ENCODE measurements at regions not wholly inside any gene's neighbourhood (a gene's known extent, or its start where the extent isn't known, plus 50 kb on each side); places are given as distances from the start of the nearest gene placed in this dataset.

DNA sequence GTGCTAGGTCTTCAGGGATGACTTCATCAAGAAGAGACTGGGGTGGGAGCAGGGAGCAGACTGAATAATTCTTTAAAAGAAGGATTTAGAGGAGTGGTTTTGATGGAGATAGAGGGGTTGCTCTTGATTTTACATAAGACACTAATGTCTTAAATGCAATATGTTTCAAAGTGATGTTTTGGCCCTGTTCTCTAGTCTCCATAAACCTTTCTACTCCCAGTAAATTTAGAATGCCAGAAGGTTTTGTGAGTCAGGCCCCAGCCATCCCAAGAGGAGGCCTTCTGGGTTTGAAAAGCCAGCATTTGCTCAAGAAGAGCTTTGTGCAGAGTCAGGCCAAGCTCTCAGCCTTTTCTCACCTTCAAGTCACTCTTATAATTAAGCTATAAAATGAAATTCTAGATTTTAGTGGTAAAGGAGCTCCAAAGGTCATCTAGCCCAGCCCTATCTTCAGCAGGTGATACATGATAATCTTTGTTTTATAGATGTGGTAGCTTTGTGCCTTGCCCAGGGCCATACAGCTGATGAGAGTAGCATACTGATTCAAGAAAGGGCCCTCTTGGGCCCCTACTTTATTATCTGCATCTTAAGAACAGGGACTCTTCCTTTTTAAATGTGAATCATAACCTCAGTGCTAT, 122.8 kb upstream of the MTNR1B start (continued):
- TF ChIP-seq ZNF430 (CRISPR knock-in tag; IDR thresholded peaks at IDR 0.05) = no peak
- no peak for TF ChIP-seq ZNF530 (CRISPR knock-in tag; IDR thresholded peaks at IDR 0.05; ENCODE audit: low read depth)
- TF ChIP-seq, protein P1, sequence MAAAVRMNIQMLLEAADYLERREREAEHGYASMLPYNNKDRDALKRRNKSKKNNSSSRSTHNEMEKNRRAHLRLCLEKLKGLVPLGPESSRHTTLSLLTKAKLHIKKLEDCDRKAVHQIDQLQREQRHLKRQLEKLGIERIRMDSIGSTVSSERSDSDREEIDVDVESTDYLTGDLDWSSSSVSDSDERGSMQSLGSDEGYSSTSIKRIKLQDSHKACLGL (CRISPR knock-in tag; IDR thresholded peaks at IDR 0.05) = no peak
- TF ChIP-seq, protein P2, sequence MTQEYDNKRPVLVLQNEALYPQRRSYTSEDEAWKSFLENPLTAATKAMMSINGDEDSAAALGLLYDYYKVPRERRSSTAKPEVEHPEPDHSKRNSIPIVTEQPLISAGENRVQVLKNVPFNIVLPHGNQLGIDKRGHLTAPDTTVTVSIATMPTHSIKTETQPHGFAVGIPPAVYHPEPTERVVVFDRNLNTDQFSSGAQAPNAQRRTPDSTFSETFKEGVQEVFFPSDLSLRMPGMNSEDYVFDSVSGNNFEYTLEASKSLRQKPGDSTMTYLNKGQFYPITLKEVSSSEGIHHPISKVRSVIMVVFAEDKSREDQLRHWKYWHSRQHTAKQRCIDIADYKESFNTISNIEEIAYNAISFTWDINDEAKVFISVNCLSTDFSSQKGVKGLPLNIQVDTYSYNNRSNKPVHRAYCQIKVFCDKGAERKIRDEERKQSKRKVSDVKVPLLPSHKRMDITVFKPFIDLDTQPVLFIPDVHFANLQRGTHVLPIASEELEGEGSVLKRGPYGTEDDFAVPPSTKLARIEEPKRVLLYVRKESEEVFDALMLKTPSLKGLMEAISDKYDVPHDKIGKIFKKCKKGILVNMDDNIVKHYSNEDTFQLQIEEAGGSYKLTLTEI (CRISPR knock-in tag; conservative IDR thresholded peaks at IDR 0.05) = no peak
- no peak for TF ChIP-seq TCF12 (IDR thresholded peaks at IDR 0.05)
- TF ChIP-seq TCF12 (CRISPR knock-in tag; IDR thresholded peaks at IDR 0.05) = no peak
- TF ChIP-seq MATR3 (CRISPR knock-in tag; IDR thresholded peaks at IDR 0.05) = no peak
- no peak for TF ChIP-seq SMYD3 (CRISPR knock-in tag; IDR thresholded peaks at IDR 0.05)
- no peak for TF ChIP-seq ZNF766 (CRISPR knock-in tag; IDR thresholded peaks at IDR 0.05; ENCODE audit: borderline replicate concordance)
- TF ChIP-seq, protein P3, sequence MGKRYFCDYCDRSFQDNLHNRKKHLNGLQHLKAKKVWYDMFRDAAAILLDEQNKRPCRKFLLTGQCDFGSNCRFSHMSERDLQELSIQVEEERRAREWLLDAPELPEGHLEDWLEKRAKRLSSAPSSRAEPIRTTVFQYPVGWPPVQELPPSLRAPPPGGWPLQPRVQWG (CRISPR knock-in tag; IDR thresholded peaks at IDR 0.05; ENCODE audit: borderline replicate concordance, low read depth) = no peak

DNA sequence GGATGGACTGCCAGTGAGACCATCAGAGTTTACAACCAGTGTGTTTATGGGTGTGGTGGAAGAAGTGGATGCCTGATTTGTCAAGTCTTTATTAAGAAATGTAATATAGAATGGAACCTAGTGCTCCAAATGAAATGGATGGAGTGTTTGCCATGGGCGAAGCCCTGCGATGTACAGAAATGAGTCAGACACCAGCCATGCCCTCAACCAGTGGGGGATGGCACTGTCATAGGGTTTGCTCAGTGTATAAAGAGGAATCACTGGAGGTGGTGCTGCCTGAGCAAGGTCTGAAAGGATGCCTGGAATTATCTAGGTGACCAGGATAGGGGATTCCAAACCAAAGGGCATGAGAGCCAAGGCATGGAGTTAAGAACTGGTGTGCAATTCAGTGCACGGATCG, 120.9 kb upstream of the MTNR1B start:
- H3K4me3 ChIP-seq (replicated peaks in 1 of 3; ENCODE audit: insufficient read depth in 1 of 3, low read depth in 2 of 3, low read length in 3 of 3) = no peak overlapping the region
- no peaks in the 10 kb centered on the region for H4K20me1 ChIP-seq (ENCODE audit: insufficient read depth, low read length)
- no peak overlapping the region for H3K27ac ChIP-seq (ENCODE audit: extremely low read length, insufficient read depth, low read length)
- no peak for FAIRE-seq
- WGBS (ENCODE audit: low lambda C conversion rate) = 31% methylated on average over 4 of the region's 4 CpGs
- H3K36me3 ChIP-seq (replicated peaks in 1 of 2; ENCODE audit: control insufficient read depth in 1 of 2, insufficient read depth in 2 of 2, low read length in 2 of 2) = no peaks in the 10 kb centered on the region
- no peak for DNase-seq (ENCODE audit: low spot score)
- H3K9me3 ChIP-seq (ENCODE audit: low read length) = no peaks in the 10 kb centered on the region
- no TSS peak for BruUV-seq (replicated peaks)
- no peaks in the 10 kb centered on the region for H3K27me3 ChIP-seq (ENCODE audit: control insufficient read depth in 1 of 2, insufficient read depth in 2 of 2, low read length in 2 of 2)
- H3K4me1 ChIP-seq (ENCODE audit: insufficient read depth, low read length) = peaks cover 6% of the 10 kb centered on the region; the same call in 1 of the 2 replicates
- CTCF ChIA-PET (ENCODE audit: low intra/inter-chr PET ratio, low total read pairs) = no interaction called here
- in situ Hi-C loops (cut with HindIII; ENCODE audit: extremely low pct_ligation_motif_present, low pct_unique_long_range_greater_than_20kb) = no loop called here
- no peak overlapping the region for H2AFZ ChIP-seq (ENCODE audit: low read length)
- POLR2A ChIA-PET = no interaction called here
- intact Hi-C loops (cut with micrococcal nuclease; ENCODE audit: unreplicated experiment) = no loop called here
- no peak for ATAC-seq
- H3K4me2 ChIP-seq (ENCODE audit: low read depth, low read length) = no peak overlapping the region
- H3K9ac ChIP-seq (ENCODE audit: insufficient read depth, low read depth, low read length) = no peak overlapping the region
- no peaks in the 10 kb centered on the region for H3K79me2 ChIP-seq (ENCODE audit: insufficient read depth, low read length)
- TF ChIP-seq ZNF616 (CRISPR knock-in tag; IDR thresholded peaks at IDR 0.05; ENCODE audit: low read depth) = no peak
- TF ChIP-seq ZNF891 (CRISPR knock-in tag; IDR thresholded peaks at IDR 0.05) = no peak
- no peak for TF ChIP-seq ZNF569 (CRISPR knock-in tag; IDR thresholded peaks at IDR 0.05; ENCODE audit: borderline replicate concordance)
- TF ChIP-seq, protein P4, sequence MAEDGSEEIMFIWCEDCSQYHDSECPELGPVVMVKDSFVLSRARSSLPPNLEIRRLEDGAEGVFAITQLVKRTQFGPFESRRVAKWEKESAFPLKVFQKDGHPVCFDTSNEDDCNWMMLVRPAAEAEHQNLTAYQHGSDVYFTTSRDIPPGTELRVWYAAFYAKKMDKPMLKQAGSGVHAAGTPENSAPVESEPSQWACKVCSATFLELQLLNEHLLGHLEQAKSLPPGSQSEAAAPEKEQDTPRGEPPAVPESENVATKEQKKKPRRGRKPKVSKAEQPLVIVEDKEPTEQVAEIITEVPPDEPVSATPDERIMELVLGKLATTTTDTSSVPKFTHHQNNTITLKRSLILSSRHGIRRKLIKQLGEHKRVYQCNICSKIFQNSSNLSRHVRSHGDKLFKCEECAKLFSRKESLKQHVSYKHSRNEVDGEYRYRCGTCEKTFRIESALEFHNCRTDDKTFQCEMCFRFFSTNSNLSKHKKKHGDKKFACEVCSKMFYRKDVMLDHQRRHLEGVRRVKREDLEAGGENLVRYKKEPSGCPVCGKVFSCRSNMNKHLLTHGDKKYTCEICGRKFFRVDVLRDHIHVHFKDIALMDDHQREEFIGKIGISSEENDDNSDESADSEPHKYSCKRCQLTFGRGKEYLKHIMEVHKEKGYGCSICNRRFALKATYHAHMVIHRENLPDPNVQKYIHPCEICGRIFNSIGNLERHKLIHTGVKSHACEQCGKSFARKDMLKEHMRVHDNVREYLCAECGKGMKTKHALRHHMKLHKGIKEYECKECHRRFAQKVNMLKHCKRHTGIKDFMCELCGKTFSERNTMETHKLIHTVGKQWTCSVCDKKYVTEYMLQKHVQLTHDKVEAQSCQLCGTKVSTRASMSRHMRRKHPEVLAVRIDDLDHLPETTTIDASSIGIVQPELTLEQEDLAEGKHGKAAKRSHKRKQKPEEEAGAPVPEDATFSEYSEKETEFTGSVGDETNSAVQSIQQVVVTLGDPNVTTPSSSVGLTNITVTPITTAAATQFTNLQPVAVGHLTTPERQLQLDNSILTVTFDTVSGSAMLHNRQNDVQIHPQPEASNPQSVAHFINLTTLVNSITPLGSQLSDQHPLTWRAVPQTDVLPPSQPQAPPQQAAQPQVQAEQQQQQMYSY (CRISPR knock-in tag; IDR thresholded peaks at IDR 0.05) = no peak
